Caco-2 (cell line): ENCODE measurements at regions not wholly inside any gene's neighbourhood (a gene's known extent, or its start where the extent isn't known, plus 50 kb on each side); places are given as distances from the start of the nearest gene placed in this dataset.

Experiments
- BruUV-seq: library from RNA; stranded (reverse); fragments of 400-500 nt; replicated peaks from 2 replicates; lab custom pipeline; 2021; lab: Mats Ljungman, UMichigan
- CTCF ChIA-PET: fragments of 300-600 bp; sonication (Branson Sonifier 250); formaldehyde crosslinking; loops from one replicate; lab custom pipeline; 2022; ENCODE audit warnings: antibody characterized with exemption; lab: Charles Lee
- POLR2A ChIA-PET: fragments of 300-600 bp; sonication (Branson Sonifier 250); formaldehyde crosslinking; loops from one replicate; lab custom pipeline; 2022; ENCODE audit warnings: antibody characterized with exemption; lab: Charles Lee
- DNase-seq, 2 experiments: peaks; one replicate each; pipeline versions ENCODE4 v3.0.0 to v3.0.0-alpha.2; 2020 to 2022
- H3K27me3 ChIP-seq: replicated peaks from 2 replicates; pipeline ENCODE4 v1.6.0; 2011; ENCODE audit warnings: low read length; ENCODE audit not compliant: control insufficient read depth, insufficient read depth
- H3K36me3 ChIP-seq: 2 replicates; pipeline ENCODE4 v1.5.1; 2011; ENCODE audit warnings: low read length; ENCODE audit not compliant: control insufficient read depth, insufficient read depth
- H3K4me1 ChIP-seq: fragments of 250-450 bp; sonication (Bioruptor Pico); 2 replicates; pipeline ENCODE4 v1.5.1; 2020; ENCODE audit warnings: mild to moderate bottlenecking
- H3K4me3 ChIP-seq: 2 replicates; pipeline ENCODE4 v1.5.1; 2011; ENCODE audit warnings: low read depth, mild to moderate bottlenecking, control low read depth, low read length
- H3K9me3 ChIP-seq: fragments of 250-450 bp; sonication (Bioruptor Pico); 2 replicates; pipeline ENCODE4 v1.5.1; 2020; ENCODE audit warnings: mild to moderate bottlenecking, moderate library complexity
- H3K27ac Mint-ChIP-seq: one replicate; pipeline ENCODE4 v1.8.0; 2022; ENCODE audit warnings: mixed read lengths; ENCODE audit not compliant: unreplicated experiment
- H3K27me3 Mint-ChIP-seq: one replicate; pipeline ENCODE4 v1.8.0; 2022; ENCODE audit warnings: mixed read lengths; ENCODE audit not compliant: insufficient read depth, unreplicated experiment
- H3K36me3 Mint-ChIP-seq: one replicate; pipeline ENCODE4 v1.8.0; 2022; ENCODE audit warnings: mild to moderate bottlenecking, mixed read lengths; ENCODE audit not compliant: insufficient read depth, unreplicated experiment
- H3K4me1 Mint-ChIP-seq: one replicate; pipeline ENCODE4 v1.8.0; 2022; ENCODE audit warnings: low read depth, mixed read lengths; ENCODE audit not compliant: unreplicated experiment
- H3K4me3 Mint-ChIP-seq: one replicate; pipeline ENCODE4 v1.8.0; 2022; ENCODE audit warnings: mild to moderate bottlenecking, moderate library complexity, mixed read lengths; ENCODE audit not compliant: unreplicated experiment
- H3K9me3 Mint-ChIP-seq: one replicate; pipeline ENCODE4 v1.8.0; 2022; ENCODE audit warnings: mixed read lengths; ENCODE audit not compliant: unreplicated experiment
- CTCF ChIP-seq, 2 experiments: fragments of 200-600 bp in 1 of 2; IDR thresholded peaks; 1 replicate in 1 of 2; 2 replicates in 1 of 2; pipeline versions ENCODE4 v1.5.1 to v1.8.0; 2011 to 2022; ENCODE audit warnings: antibody characterized with exemption in 1 of 2, control low read depth in 1 of 2, inconsistent platforms in 1 of 2, low read depth in 1 of 2, low read length in 1 of 2, mild to moderate bottlenecking in 1 of 2, moderate library complexity in 1 of 2; ENCODE audit not compliant: insufficient read depth in 1 of 2, severe bottlenecking in 1 of 2, unreplicated experiment in 1 of 2
- intact Hi-C: fragments of 100-400 bp; cut with micrococcal nuclease; formaldehyde crosslinking; loops from one replicate; pipeline ENCODE4 v1.10.0; 2022; ENCODE audit not compliant: unreplicated experiment

DNA sequence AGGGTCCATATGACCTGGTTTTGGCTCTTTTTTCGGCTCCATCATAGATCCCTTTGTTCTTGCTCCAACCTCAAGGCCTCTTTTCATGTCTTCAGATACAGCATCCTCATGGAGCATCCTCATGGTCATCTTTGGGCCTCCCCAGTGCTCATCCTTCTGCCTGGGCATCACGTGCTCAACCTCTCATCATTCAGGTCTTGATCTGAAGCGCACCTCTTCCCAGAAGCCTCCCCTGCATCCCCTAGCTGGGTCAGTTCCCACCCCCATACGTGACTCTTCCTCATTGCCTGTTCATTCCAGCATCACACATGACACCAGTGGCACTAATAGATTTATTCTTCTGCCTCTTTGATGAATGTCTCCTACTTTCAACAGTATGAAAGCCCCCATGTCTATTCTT, 192.2 kb downstream of the MIAT start:
- BruUV-seq = no TSS peak
- Histone ChIP-seq H3K4me3 (no peak overlapping the region), H3K36me3 (no peaks in the 10 kb centered on the region), H3K9me3 (no peaks in the 10 kb centered on the region), H3K27me3 (no peaks in the 10 kb centered on the region), H3K4me1 (no peaks in the 10 kb centered on the region)
- no peak overlapping the region for H3K4me3 Mint-ChIP-seq
- H3K27ac Mint-ChIP-seq = no peak overlapping the region
- intact Hi-C loops = no loop called here
- DNase-seq = no peak
- CTCF ChIA-PET = no interaction called here
- POLR2A ChIA-PET = no interaction called here
- H3K4me1 Mint-ChIP-seq = no peaks in the 10 kb centered on the region
- H3K36me3 Mint-ChIP-seq = no peaks in the 10 kb centered on the region
- no peaks in the 10 kb centered on the region for H3K9me3 Mint-ChIP-seq
- no peak for TF ChIP-seq CTCF (IDR thresholded peaks at IDR 0.05; ENCODE audit: insufficient read depth in 1 of 2, low read depth in 1 of 2, low read length in 1 of 2, severe bottlenecking in 1 of 2, unreplicated experiment in 1 of 2)
- peaks cover 16% of the 10 kb centered on the region for H3K27me3 Mint-ChIP-seq

DNA sequence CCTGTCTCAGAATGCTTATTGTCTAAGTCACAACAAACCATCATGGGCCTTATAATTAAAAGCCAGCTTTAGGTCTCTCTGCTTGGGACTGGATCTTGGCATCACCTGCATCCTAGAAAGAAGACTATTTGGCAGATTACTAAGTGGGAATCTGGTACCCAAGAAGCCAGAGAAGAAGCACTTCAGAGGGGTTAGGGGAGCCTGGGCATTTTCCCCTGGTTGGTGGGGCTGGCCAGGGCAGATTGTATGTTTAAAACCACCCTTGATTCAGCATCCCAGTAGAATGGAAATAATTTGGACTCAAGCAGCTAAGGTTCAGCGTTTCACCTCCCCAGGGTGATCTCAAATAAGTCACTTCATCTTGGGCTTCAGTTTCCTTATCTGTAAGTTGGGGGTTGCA, 193.7 kb downstream of the MIAT start:
- Histone ChIP-seq H3K36me3 (no peaks in the 10 kb centered on the region), H3K4me1 (no peaks in the 10 kb centered on the region), H3K9me3 (no peaks in the 10 kb centered on the region), H3K27me3 (no peaks in the 10 kb centered on the region), H3K4me3 (no peak overlapping the region)
- Mint-ChIP-seq H3K36me3 (no peaks in the 10 kb centered on the region), H3K27me3 (peaks cover 16% of the 10 kb centered on the region), H3K9me3 (no peaks in the 10 kb centered on the region), H3K4me1 (no peaks in the 10 kb centered on the region), H3K4me3 (no peak overlapping the region), H3K27ac (no peak overlapping the region)
- BruUV-seq = no TSS peak
- CTCF ChIA-PET = no interaction called here
- DNase-seq = no peak
- intact Hi-C loops = no loop called here
- no peak for TF ChIP-seq CTCF (IDR thresholded peaks at IDR 0.05; ENCODE audit: insufficient read depth in 1 of 2, low read depth in 1 of 2, low read length in 1 of 2, severe bottlenecking in 1 of 2, unreplicated experiment in 1 of 2)
- POLR2A ChIA-PET = no interaction called here

- no peaks in the 10 kb centered on the region for H3K9me3 ChIP-seq
- intact Hi-C loops = no loop called here
- no peaks in the 10 kb centered on the region for H3K27me3 ChIP-seq
- ChIA-PET CTCF (interaction anchor here (0.8 kb wide), 1 partner anchor 10 kb away, joined by 4 read pairs; no protein-coding TSS in a partner anchor), POLR2A (no interaction called here)
- Mint-ChIP-seq H3K27me3 (peaks cover 14% of the 10 kb centered on the region), H3K4me1 (no peaks in the 10 kb centered on the region), H3K4me3 (no peak overlapping the region), H3K9me3 (no peaks in the 10 kb centered on the region), H3K36me3 (no peaks in the 10 kb centered on the region), H3K27ac (no peak overlapping the region)
- peak in 1 of 2 experiments; percentile 25 for DNase-seq
- no peak overlapping the region for H3K4me3 ChIP-seq
- no TSS peak for BruUV-seq
- no peaks in the 10 kb centered on the region for H3K4me1 ChIP-seq
- no peak for TF ChIP-seq CTCF (IDR thresholded peaks at IDR 0.05; ENCODE audit: insufficient read depth in 1 of 2, low read depth in 1 of 2, low read length in 1 of 2, severe bottlenecking in 1 of 2, unreplicated experiment in 1 of 2)
- no peaks in the 10 kb centered on the region for H3K36me3 ChIP-seq
These were observed 194.8 kb downstream of the MIAT start for GRCh38 chr22:26852176-26852575.
